Sigmoid colon (tissue), 6 donors: ENCODE measurements at regions not wholly inside any gene's neighbourhood (a gene's known extent, or its start where the extent isn't known, plus 50 kb on each side); places are given as distances from the start of the nearest gene placed in this dataset.

ENCODE experiments used
- DNase-seq: peaks from one replicate; pipeline ENCODE4 v3.0.0-alpha.2; 2019
- H3K27ac ChIP-seq, 4 donors: fragments of 200-600 bp; sonication (generic); one replicate each; pipeline ENCODE4 v1.5.1; 2016 to 2019; ENCODE audit warnings: mild to moderate bottlenecking in 1 of 4
- H3K27me3 ChIP-seq, 3 donors: fragments of 200-600 bp; sonication (generic); one replicate each; pipeline ENCODE4 v1.5.1; 2019; ENCODE audit warnings: mild to moderate bottlenecking in 1 of 3
- H3K36me3 ChIP-seq, 4 donors: fragments of 200-600 bp; sonication (generic); one replicate each; pipeline ENCODE4 v1.5.1; 2016 to 2019
- H3K4me1 ChIP-seq, 4 donors: fragments of 200-600 bp; sonication (generic); one replicate each; pipeline ENCODE4 v1.5.1; 2017 to 2019
- H3K4me3 ChIP-seq, 4 donors: fragments of 200-600 bp; sonication (generic); one replicate each; pipeline ENCODE4 v1.5.1; 2017 to 2019; ENCODE audit warnings: mild to moderate bottlenecking in 2 of 4, moderate library complexity in 1 of 4
- H3K9me3 ChIP-seq, 4 donors: fragments of 200-600 bp in 3 of 4; sonication (generic) in 3 of 4; one replicate each; pipeline versions ENCODE4 v1.5.1 to v1.6.1; 2013 to 2019
- EP300 ChIP-seq, 4 donors: sonication (generic); formaldehyde crosslinking; IDR thresholded peaks; one replicate each; pipeline ENCODE4 v1.6.1; 2017; ENCODE audit warnings: antibody characterized with exemption in 4 of 4
- POLR2A ChIP-seq, 2 donors: fragments of 450-650 bp; IDR thresholded peaks; one replicate each; pipeline ENCODE4 v1.6.1; 2016; ENCODE audit warnings: antibody characterized with exemption in 2 of 2, mild to moderate bottlenecking in 2 of 2, moderate library complexity in 2 of 2
- POLR2AphosphoS5 ChIP-seq, 4 donors: sonication (generic); formaldehyde crosslinking; IDR thresholded peaks; one replicate each; pipeline ENCODE4 v1.6.1; 2017; ENCODE audit warnings: antibody characterized with exemption in 4 of 4
- WGBS, 2 donors: extraction: QIAGEN DNeasy Blood & Tissue Kit; methylation state at CpG; one replicate each; pipeline ENCODE4 v1.1.7; 2013; 5-methylcytosine and 5-hydroxymethylcytosine counted together
- intact Hi-C: fragments of 100-400 bp; cut with DNase I; formaldehyde crosslinking; loops from one replicate; pipeline ENCODE4 v1.15.1; 2023
- TF ChIP-seq, protein P1 (sequence below), 4 experiments: fragments of 450-650 bp in 3 of 4; fragments of 200-600 bp in 1 of 4; IDR thresholded peaks; one replicate each; pipeline ENCODE4 v1.5.1; 2016 to 2019; ENCODE audit warnings: antibody characterized with exemption in 4 of 4, mild to moderate bottlenecking in 3 of 4, moderate library complexity in 2 of 4
- donor health status: healthy with polysubstance abuse.
- donor health status: healthy.

DNA sequence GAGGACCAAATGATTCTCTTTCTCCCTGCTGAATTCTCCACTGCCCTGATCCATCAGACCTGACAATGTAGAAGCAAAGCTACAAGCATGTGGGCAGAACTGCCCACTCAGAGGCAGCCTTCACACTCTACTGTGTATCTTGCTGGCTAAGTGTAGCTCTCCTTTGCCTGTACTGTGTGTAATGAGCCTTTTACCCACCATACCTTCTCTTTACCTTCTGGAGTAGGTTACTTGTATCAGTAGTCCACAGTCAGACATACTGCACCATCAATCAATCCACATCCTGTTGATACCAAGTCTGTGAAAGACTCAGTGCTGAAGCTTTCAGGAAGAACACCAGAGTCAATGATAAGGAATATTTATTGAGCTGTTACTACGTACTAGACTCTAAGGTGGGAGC, 440.7 kb upstream of the ARHGEF26 start:
- 64 to 81% methylated on average over 1 of the region's 1 CpG for WGBS, 2 donors
- DNase-seq, result no peak
- Histone ChIP-seq H3K27me3 (no peaks in the 10 kb centered on the region), H3K4me3 (no peak overlapping the region), H3K4me1 (no peaks in the 10 kb centered on the region), H3K36me3 (no peaks in the 10 kb centered on the region), H3K27ac (no peak overlapping the region), H3K9me3 (no peaks in the 10 kb centered on the region)
- intact Hi-C loops, result no loop called here
- TF ChIP-seq POLR2AphosphoS5 (IDR thresholded peaks at IDR 0.05), result no peak
- no peak for TF ChIP-seq POLR2A (IDR thresholded peaks at IDR 0.05)
- TF ChIP-seq EP300 (IDR thresholded peaks at IDR 0.05), result no peak
- TF ChIP-seq, protein P1, sequence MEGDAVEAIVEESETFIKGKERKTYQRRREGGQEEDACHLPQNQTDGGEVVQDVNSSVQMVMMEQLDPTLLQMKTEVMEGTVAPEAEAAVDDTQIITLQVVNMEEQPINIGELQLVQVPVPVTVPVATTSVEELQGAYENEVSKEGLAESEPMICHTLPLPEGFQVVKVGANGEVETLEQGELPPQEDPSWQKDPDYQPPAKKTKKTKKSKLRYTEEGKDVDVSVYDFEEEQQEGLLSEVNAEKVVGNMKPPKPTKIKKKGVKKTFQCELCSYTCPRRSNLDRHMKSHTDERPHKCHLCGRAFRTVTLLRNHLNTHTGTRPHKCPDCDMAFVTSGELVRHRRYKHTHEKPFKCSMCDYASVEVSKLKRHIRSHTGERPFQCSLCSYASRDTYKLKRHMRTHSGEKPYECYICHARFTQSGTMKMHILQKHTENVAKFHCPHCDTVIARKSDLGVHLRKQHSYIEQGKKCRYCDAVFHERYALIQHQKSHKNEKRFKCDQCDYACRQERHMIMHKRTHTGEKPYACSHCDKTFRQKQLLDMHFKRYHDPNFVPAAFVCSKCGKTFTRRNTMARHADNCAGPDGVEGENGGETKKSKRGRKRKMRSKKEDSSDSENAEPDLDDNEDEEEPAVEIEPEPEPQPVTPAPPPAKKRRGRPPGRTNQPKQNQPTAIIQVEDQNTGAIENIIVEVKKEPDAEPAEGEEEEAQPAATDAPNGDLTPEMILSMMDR (IDR thresholded peaks at IDR 0.05), result no peak

DNA sequence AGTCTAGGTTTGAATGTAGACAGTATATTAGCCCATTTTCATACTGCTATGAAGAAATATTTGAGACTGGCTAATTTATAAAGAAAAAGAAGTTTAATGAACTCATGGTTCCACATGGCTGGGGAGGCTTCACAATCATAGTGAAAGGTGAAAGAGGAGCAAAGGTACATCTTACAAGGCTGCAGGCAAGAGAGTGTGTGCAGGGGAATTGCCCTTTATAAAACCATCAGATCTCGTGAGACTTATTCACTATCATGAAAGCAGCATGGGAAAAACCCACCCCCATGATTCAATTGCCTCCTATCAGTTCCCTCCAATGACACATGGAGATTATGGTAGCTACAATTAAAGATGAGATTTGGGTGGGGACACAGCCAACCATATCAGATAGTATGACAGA, 440.1 kb upstream of the ARHGEF26 start:
- no peaks in the 10 kb centered on the region for H3K36me3 ChIP-seq
- no peak overlapping the region for H3K4me3 ChIP-seq
- no peak overlapping the region for H3K27ac ChIP-seq
- TF ChIP-seq, protein P1 (IDR thresholded peaks at IDR 0.05), result no peak
- TF ChIP-seq EP300 (IDR thresholded peaks at IDR 0.05), result no peak
- no peak for TF ChIP-seq POLR2A (IDR thresholded peaks at IDR 0.05)
- no peak for TF ChIP-seq POLR2AphosphoS5 (IDR thresholded peaks at IDR 0.05)
- no peak for DNase-seq
- 74 to 79% methylated on average over 1 of the region's 1 CpG for WGBS, 2 donors
- H3K9me3 ChIP-seq, result no peaks in the 10 kb centered on the region
- no peaks in the 10 kb centered on the region for H3K27me3 ChIP-seq
- no peaks in the 10 kb centered on the region for H3K4me1 ChIP-seq
- intact Hi-C loops, result no loop called here

DNA sequence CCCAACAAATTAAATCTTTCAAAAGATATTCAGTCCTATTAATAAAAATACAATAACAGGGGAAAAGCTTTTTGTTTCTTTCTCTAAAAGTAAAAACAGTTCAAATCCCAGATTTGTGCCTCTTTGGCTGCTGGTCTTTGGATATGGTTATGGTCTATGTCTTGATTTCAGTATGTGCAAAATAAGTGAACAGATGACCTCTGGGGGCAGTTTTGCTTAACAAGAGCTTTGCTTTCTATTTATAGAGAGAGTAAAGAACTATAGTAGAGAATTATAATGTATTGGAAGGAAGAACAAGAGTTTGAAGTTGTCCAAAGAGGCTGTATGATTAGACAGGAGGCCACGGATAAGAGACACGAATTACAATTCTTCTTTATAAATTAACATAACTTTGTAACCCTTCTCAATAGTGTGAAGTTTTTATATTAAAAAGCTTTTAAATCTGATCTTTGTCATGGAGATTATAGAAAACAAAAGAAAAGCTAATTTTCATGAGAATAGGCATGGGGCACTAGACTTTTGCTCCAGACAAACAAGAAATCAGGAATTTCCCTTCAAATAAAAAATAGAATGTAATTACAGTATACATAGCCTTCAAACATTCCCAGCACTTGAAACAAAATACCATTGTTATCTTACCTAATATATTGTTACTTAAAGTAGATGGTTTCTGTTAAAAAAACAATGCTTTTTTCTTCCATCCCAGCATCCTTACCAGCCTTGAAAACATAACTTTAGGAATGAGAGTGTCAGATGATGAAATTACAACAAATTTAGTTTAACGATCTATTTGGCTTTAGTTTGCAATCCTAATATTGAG, 432.7 kb upstream of the ARHGEF26 start:
- Histone ChIP-seq H3K4me1 (peaks cover 0 to 4% (median 2%) of the 10 kb centered on the region in 4 donors), H3K27ac (no peak overlapping the region), H3K4me3 (no peak overlapping the region), H3K36me3 (no peaks in the 10 kb centered on the region), H3K9me3 (no peaks in the 10 kb centered on the region), H3K27me3 (no peaks in the 10 kb centered on the region)
- 91 to 94% methylated on average over 3 of the region's 3 CpGs for WGBS, 2 donors
- intact Hi-C loops, result no loop called here
- no peak for TF ChIP-seq EP300 (IDR thresholded peaks at IDR 0.05)
- no peak for TF ChIP-seq POLR2A (IDR thresholded peaks at IDR 0.05)
- TF ChIP-seq, protein P1 (IDR thresholded peaks at IDR 0.05), result no peak
- TF ChIP-seq POLR2AphosphoS5 (IDR thresholded peaks at IDR 0.05), result no peak
- DNase-seq, result no peak

DNA sequence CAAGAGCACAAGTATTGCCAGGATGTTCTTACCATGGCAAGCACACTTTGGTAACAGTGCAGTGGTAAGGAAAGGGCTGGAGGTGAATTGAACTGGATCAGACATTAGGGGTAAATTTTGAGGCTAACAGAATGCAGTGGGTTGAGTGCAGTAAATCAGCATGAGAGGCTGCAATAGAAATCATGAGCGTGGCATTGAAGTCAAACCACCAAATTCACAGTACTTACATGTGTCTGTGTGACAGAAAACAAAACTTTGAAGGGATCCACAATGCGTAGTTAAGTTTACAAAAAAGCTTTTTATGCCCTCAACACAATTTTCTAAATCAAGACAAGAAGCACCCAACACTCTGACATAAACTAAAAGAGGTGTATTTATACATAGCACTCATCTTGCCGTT, 428.0 kb upstream of the ARHGEF26 start:
- Histone ChIP-seq H3K27ac (no peak overlapping the region), H3K9me3 (no peaks in the 10 kb centered on the region), H3K36me3 (no peaks in the 10 kb centered on the region), H3K4me1 (peaks cover 0 to 4% (median 2%) of the 10 kb centered on the region in 4 donors), H3K4me3 (no peak overlapping the region), H3K27me3 (no peaks in the 10 kb centered on the region)
- WGBS, 2 donors, result 80 to 83% methylated on average over 3 of the region's 3 CpGs
- intact Hi-C loops, result no loop called here
- TF ChIP-seq POLR2A (IDR thresholded peaks at IDR 0.05) (no peak), EP300 (IDR thresholded peaks at IDR 0.05) (no peak), POLR2AphosphoS5 (IDR thresholded peaks at IDR 0.05) (no peak)
- TF ChIP-seq, protein P1 (IDR thresholded peaks at IDR 0.05), result no peak
- DNase-seq, result no peak

DNA sequence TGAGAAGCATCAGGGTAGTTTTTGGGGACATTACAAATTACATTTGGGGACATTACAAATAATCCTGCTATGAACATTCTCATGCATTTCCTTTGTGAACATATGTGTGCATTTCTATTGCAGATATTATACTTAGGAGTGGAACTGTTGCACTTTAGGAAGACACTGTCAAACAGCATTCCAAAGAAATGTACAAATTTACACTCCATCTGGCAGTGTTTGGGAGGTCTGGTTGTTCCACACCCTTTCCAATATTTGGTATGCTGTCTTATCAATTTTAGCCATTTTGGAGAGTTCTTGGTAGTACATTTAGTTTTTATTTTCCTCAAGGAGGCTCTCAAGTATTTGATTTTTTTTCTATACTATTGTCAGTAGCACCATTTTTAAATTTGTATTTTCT, 419.1 kb upstream of the ARHGEF26 start:
- intact Hi-C loops, result no loop called here
- H3K27ac ChIP-seq, result no peak overlapping the region
- H3K36me3 ChIP-seq, result no peaks in the 10 kb centered on the region
- no peaks in the 10 kb centered on the region for H3K4me1 ChIP-seq
- no peak for DNase-seq
- TF ChIP-seq POLR2A (IDR thresholded peaks at IDR 0.05), result no peak
- TF ChIP-seq, protein P1 (IDR thresholded peaks at IDR 0.05), result no peak
- TF ChIP-seq EP300 (IDR thresholded peaks at IDR 0.05), result no peak
- no peak for TF ChIP-seq POLR2AphosphoS5 (IDR thresholded peaks at IDR 0.05)
- no peaks in the 10 kb centered on the region for H3K9me3 ChIP-seq
- no peak overlapping the region for H3K4me3 ChIP-seq
- H3K27me3 ChIP-seq, result no peaks in the 10 kb centered on the region
